H1 (cell line): ENCODE measurements at regions not wholly inside any gene's neighbourhood (a gene's known extent, or its start where the extent isn't known, plus 50 kb on each side); places are given as distances from the start of the nearest gene placed in this dataset.
"Not testable (repeated sequence)": the region's sequence is repeated elsewhere in the genome, so short reads cannot be mapped to it uniquely, and the experiment has no call there.

Experiments used
- CHD2 ChIP-seq: IDR thresholded peaks from 2 replicates; pipeline ENCODE4 v1.6.1; 2012; ENCODE audit warnings: low read length, improper control_type of control experiment
- CTCF ChIP-seq, 3 experiments: IDR thresholded peaks; 1 replicate in 2 of 3; 2 replicates in 1 of 3; pipeline versions ENCODE4 v1.5.1 to v1.6.1; 2011; ENCODE audit warnings: low read length in 3 of 3, mild to moderate bottlenecking in 3 of 3, inconsistent platforms in 2 of 3, low read depth in 1 of 3, moderate library complexity in 1 of 3; ENCODE audit not compliant: insufficient read depth in 1 of 3; ENCODE audit errors: control extremely low read depth in 1 of 3
- JUN ChIP-seq: IDR thresholded peaks from 2 replicates; pipeline ENCODE4 v1.6.1; 2011; ENCODE audit warnings: low read depth, mild to moderate bottlenecking, improper control_type of control experiment, low read length
- JUND ChIP-seq: IDR thresholded peaks from 2 replicates; pipeline ENCODE4 v1.6.1; 2011; ENCODE audit warnings: mild to moderate bottlenecking, improper control_type of control experiment, low read length
- NRF1 ChIP-seq: IDR thresholded peaks from 2 replicates; pipeline ENCODE4 v1.6.1; 2011; ENCODE audit warnings: mild to moderate bottlenecking, low read depth, low read length, improper control_type of control experiment
- RFX5 ChIP-seq: IDR thresholded peaks from 2 replicates; pipeline ENCODE4 v1.6.1; 2011; ENCODE audit warnings: low read depth, low read length, improper control_type of control experiment, borderline replicate concordance
- SIN3A ChIP-seq, 2 experiments: IDR thresholded peaks in 1 of 2; conservative IDR thresholded peaks in 1 of 2; 2 replicates each; pipeline ENCODE4 v1.6.1; 2011 to 2012; ENCODE audit warnings: low read length in 2 of 2, improper control_type of control experiment in 1 of 2, low read depth in 1 of 2, mild to moderate bottlenecking in 1 of 2

GRCh38 chr21:5149222-5149621 lies 5372.2 kb upstream of the TPTE start:
- TF ChIP-seq JUND; CHD2; CTCF (IDR thresholded peaks at IDR 0.05; ENCODE audit: control extremely low read depth in 1 of 3, insufficient read depth in 1 of 3, low read depth in 1 of 3, low read length in 3 of 3); SIN3A (conservative IDR thresholded peaks at IDR 0.05 in 1 of 2, IDR thresholded peaks at IDR 0.05 in 1 of 2; ENCODE audit: low read depth in 1 of 2, low read length in 2 of 2); JUN; NRF1; RFX5: not testable (repeated sequence)
